H1 (cell line): ENCODE measurements at regions not wholly inside any gene's neighbourhood (a gene's known extent, or its start where the extent isn't known, plus 50 kb on each side); places are given as distances from the start of the nearest gene placed in this dataset.

Source experiments
- CTCF ChIA-PET: fragments of 300-600 bp; sonication (Branson Sonifier 250); formaldehyde crosslinking; loops from one replicate; lab custom pipeline; 2021; ENCODE audit not compliant: partially characterized antibody; lab: Charles Lee
- POLR2A ChIA-PET: fragments of 300-600 bp; sonication (Branson Sonifier 250); formaldehyde crosslinking; loops from one replicate; lab custom pipeline; 2021; ENCODE audit warnings: inconsistent platforms; ENCODE audit not compliant: partially characterized antibody; lab: Charles Lee
- DNase-seq, 2 experiments: peaks; one replicate each; pipeline versions ENCODE4 v3.0.0 to v3.0.0-alpha.2; 2010 to 2022; ENCODE audit warnings: low spot score in 2 of 2, low read depth in 1 of 2, mixed read lengths in 1 of 2
- FAIRE-seq: peaks from 2 replicates; lab custom pipeline; 2011; peaks lifted over from hg19 to GRCh38; lab: Jason Lieb, UNC
- H2AFZ ChIP-seq: 2 replicates; pipeline ENCODE4 v1.8.1; 2012; ENCODE audit warnings: low read length, inconsistent platforms
- H2AK5ac ChIP-seq: 2 replicates; pipeline ENCODE4 v1.6.1; 2013; ENCODE audit warnings: low read depth, low read length
- H2BK120ac ChIP-seq: replicated peaks from 2 replicates; pipeline ENCODE3; 2013; ENCODE audit warnings: low read depth, low read length, inconsistent platforms
- H2BK12ac ChIP-seq: 2 replicates; pipeline ENCODE4 v1.6.1; 2013; ENCODE audit warnings: low read depth, low read length
- H2BK15ac ChIP-seq: 2 replicates; pipeline ENCODE4 v1.6.1; 2013; ENCODE audit warnings: low read length
- H2BK20ac ChIP-seq: 2 replicates; pipeline ENCODE4 v1.6.1; 2013; ENCODE audit warnings: low read length
- H2BK5ac ChIP-seq: 2 replicates; pipeline ENCODE4 v1.6.1; 2013; ENCODE audit warnings: low read depth, low read length
- H3K14ac ChIP-seq: 2 replicates; pipeline ENCODE4 v1.6.1; 2013; ENCODE audit warnings: inconsistent platforms; ENCODE audit not compliant: insufficient read length
- H3K18ac ChIP-seq: 2 replicates; pipeline ENCODE4 v1.6.1; 2013; ENCODE audit warnings: low read length; ENCODE audit errors: extremely low read depth
- H3K23ac ChIP-seq: 2 replicates; pipeline ENCODE4 v1.6.1; 2013; ENCODE audit warnings: inconsistent platforms; ENCODE audit not compliant: insufficient read length
- H3K23me2 ChIP-seq: 2 replicates; pipeline ENCODE4 v1.6.1; 2013; ENCODE audit warnings: low read depth, low read length
- H3K27ac ChIP-seq: 2 replicates; pipeline ENCODE4 v1.6.1; 2011; ENCODE audit warnings: low read depth, low read length, inconsistent platforms
- H3K27me3 ChIP-seq, 4 experiments: replicated peaks in 1 of 4; 1 replicate in 1 of 4; 2 replicates in 3 of 4; pipeline versions ENCODE4 v1.6.1 to v1.8.1; 2011 to 2013; ENCODE audit warnings: low read length in 3 of 4, mild to moderate bottlenecking in 3 of 4, inconsistent platforms in 2 of 4, mixed read lengths in 2 of 4, moderate library complexity in 1 of 4; ENCODE audit not compliant: control insufficient read depth in 3 of 4, insufficient read depth in 3 of 4; ENCODE audit errors: extremely low read depth in 1 of 4
- H3K36me3 ChIP-seq, 4 experiments: 2 replicates each; pipeline versions ENCODE4 v1.6.1 to v1.8.1; 2011 to 2013; ENCODE audit warnings: mild to moderate bottlenecking in 4 of 4, low read length in 3 of 4, moderate library complexity in 2 of 4, control low read depth in 1 of 4, inconsistent platforms in 1 of 4; ENCODE audit not compliant: insufficient read depth in 4 of 4, control insufficient read depth in 2 of 4
- H3K4ac ChIP-seq: replicated peaks from 2 replicates; pipeline ENCODE3; 2013; ENCODE audit warnings: low read length, low read depth, mixed read lengths, inconsistent platforms; ENCODE audit not compliant: insufficient read length
- H3K4me1 ChIP-seq, 4 experiments: replicated peaks in 1 of 4; 1 replicate in 1 of 4; 2 replicates in 3 of 4; pipeline versions ENCODE4 v1.6.1 to v1.8.1; 2011 to 2013; ENCODE audit warnings: low read length in 3 of 4, inconsistent platforms in 2 of 4, mixed read lengths in 1 of 4; ENCODE audit not compliant: insufficient read depth in 4 of 4, control insufficient read depth in 3 of 4
- H3K4me2 ChIP-seq, 2 experiments: 2 replicates each; pipeline versions ENCODE4 v1.6.1 to v1.8.1; 2011 to 2013; ENCODE audit warnings: low read depth in 2 of 2, low read length in 2 of 2, control low read depth in 1 of 2, inconsistent platforms in 1 of 2, mild to moderate bottlenecking in 1 of 2; ENCODE audit not compliant: insufficient read depth in 1 of 2
- H3K4me3 ChIP-seq, 4 experiments: fragments of 200-600, 300-600 bp in 1 of 4; sonication (generic), shearing (Covaris generic), sonication (Bioruptor Twin) in 1 of 4; 2 replicates each; pipeline versions ENCODE4 v1.5.1 to v1.8.1; 2011 to 2016; ENCODE audit warnings: low read length in 4 of 4, low read depth in 3 of 4, control low read depth in 2 of 4, inconsistent platforms in 2 of 4, mild to moderate bottlenecking in 2 of 4, mixed read lengths in 1 of 4, moderate library complexity in 1 of 4; ENCODE audit not compliant: insufficient read depth in 2 of 4; ENCODE audit errors: extremely low read depth in 1 of 4
- H3K56ac ChIP-seq: replicated peaks from 2 replicates; pipeline ENCODE3; 2013; ENCODE audit warnings: low read depth, mild to moderate bottlenecking, mixed read lengths, low read length, inconsistent platforms; ENCODE audit not compliant: insufficient read length
- H3K79me1 ChIP-seq: 2 replicates; pipeline ENCODE4 v1.6.1; 2013; ENCODE audit warnings: low read depth, low read length, control low read depth
- H3K79me2 ChIP-seq, 2 experiments: 2 replicates each; pipeline versions ENCODE4 v1.6.1 to v1.8.1; 2012 to 2013; ENCODE audit warnings: low read length in 2 of 2, mild to moderate bottlenecking in 2 of 2, inconsistent platforms in 1 of 2; ENCODE audit not compliant: insufficient read depth in 2 of 2, control insufficient read depth in 1 of 2
- H3K9ac ChIP-seq, 4 experiments: replicated peaks in 1 of 4; 1 replicate in 1 of 4; 2 replicates in 3 of 4; pipeline versions ENCODE4 v1.6.1 to v1.8.1; 2011 to 2013; ENCODE audit warnings: low read depth in 3 of 4, low read length in 3 of 4, control low read depth in 2 of 4, mild to moderate bottlenecking in 2 of 4, moderate library complexity in 2 of 4, inconsistent platforms in 1 of 4; ENCODE audit errors: extremely low read depth in 1 of 4
- H3K9me3 ChIP-seq, 2 experiments: 2 replicates each; pipeline versions ENCODE4 v1.6.1 to v1.8.1; 2012 to 2013; ENCODE audit warnings: mild to moderate bottlenecking in 2 of 2, moderate library complexity in 2 of 2, control low read depth in 1 of 2, inconsistent platforms in 1 of 2, low read depth in 1 of 2, low read length in 1 of 2, mixed read lengths in 1 of 2; ENCODE audit not compliant: insufficient read depth in 2 of 2
- H4K20me1 ChIP-seq, 2 experiments: replicated peaks in 1 of 2; 2 replicates each; pipeline versions ENCODE3 to v1.8.1; 2011 to 2013; ENCODE audit warnings: inconsistent platforms in 2 of 2, low read length in 2 of 2, mild to moderate bottlenecking in 1 of 2; ENCODE audit not compliant: insufficient read depth in 2 of 2, control insufficient read depth in 1 of 2
- H4K5ac ChIP-seq: 2 replicates; pipeline ENCODE4 v1.6.1; 2013; ENCODE audit warnings: low read length, low read depth, mixed read lengths, inconsistent platforms; ENCODE audit not compliant: insufficient read length
- H4K8ac ChIP-seq: 2 replicates; pipeline ENCODE4 v1.8.0; 2013; ENCODE audit warnings: mild to moderate bottlenecking, moderate library complexity, low read length, inconsistent platforms; ENCODE audit not compliant: insufficient read depth; ENCODE audit errors: extremely low read depth
- H4K91ac ChIP-seq: replicated peaks from 2 replicates; pipeline ENCODE3; 2013; ENCODE audit warnings: low read length, mixed read lengths, inconsistent platforms; ENCODE audit not compliant: insufficient read length
- BRCA1 ChIP-seq: IDR thresholded peaks from 2 replicates; pipeline ENCODE4 v1.6.1; 2012; ENCODE audit warnings: low read depth, low read length, improper control_type of control experiment
- WGBS, 2 experiments: shearing (Covaris generic) in 1 of 2; methylation state at CpG; one replicate each; pipeline versions ENCODE4 v1.1.6 to v1.1.7; 2013 to 2015; ENCODE audit warnings: low lambda C conversion rate in 2 of 2, mixed read lengths in 2 of 2, inconsistent platforms in 1 of 2, low coverage in 1 of 2, missing lambda C conversion rate in 1 of 2; ENCODE audit not compliant: insufficient replicate concordance in 2 of 2, insufficient coverage in 1 of 2, insufficient read length in 1 of 2; ENCODE audit errors: extremely low coverage in 1 of 2, missing lambda C conversion rate in 1 of 2; 5-methylcytosine and 5-hydroxymethylcytosine counted together

DNA sequence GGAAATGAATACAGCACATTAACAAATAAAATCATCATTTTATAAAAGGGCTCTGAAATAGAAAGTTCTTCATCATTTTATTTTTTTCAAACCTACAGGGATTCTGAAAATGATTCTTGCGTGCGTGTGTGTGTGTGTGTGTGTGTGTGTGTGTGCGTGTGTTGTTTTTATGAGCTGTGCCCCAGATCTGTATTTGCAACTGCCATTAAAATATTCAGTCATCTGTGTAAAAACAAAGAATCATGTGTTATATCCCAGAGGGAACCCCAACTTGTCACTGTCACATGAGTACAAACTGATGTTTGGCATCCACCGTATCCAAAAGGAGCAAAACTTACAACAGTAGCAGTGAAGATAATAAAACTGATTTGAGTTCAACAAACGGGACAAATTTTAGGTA lies 635.4 kb upstream of the PFKP start:
- POLR2A ChIA-PET = no interaction called here
- TF ChIP-seq BRCA1 = no peak

More for the DNA sequence above, 635.4 kb upstream of the PFKP start:
- Histone ChIP-seq H2BK15ac (no peak overlapping the region), H2BK12ac (no peak overlapping the region), H2BK120ac (no peak overlapping the region), H3K27ac (no peak overlapping the region), H3K56ac (no peak overlapping the region), H2BK20ac (no peak overlapping the region), H3K36me3 (peaks cover 0 to 3% (median 0%) of the 10 kb centered on the region in 4 experiments; a peak in 1 of 8 replicates), H3K4ac (no peak overlapping the region), H3K23me2 (no peaks in the 10 kb centered on the region), H3K4me3 (no peak overlapping the region), H3K18ac (no peak overlapping the region), H4K8ac (no peak overlapping the region), H3K4me2 (no peak overlapping the region), H2BK5ac (no peak overlapping the region), H2AK5ac (no peak overlapping the region), H4K91ac (no peak overlapping the region), H4K20me1 (no peaks in the 10 kb centered on the region), H2AFZ (no peak overlapping the region), H3K23ac (no peak overlapping the region), H3K14ac (no peak overlapping the region), H4K5ac (no peak overlapping the region), H3K79me2 (no peaks in the 10 kb centered on the region), H3K9ac (no peak overlapping the region), H3K9me3 (peaks cover 10 to 11% of the 10 kb centered on the region in 2 experiments; a peak in 3 of 4 replicates), H3K4me1 (no peaks in the 10 kb centered on the region), H3K79me1 (no peaks in the 10 kb centered on the region), H3K27me3 (no peaks in the 10 kb centered on the region)
- FAIRE-seq (no peak), DNase-seq (no peak)
- CTCF ChIA-PET = no interaction called here
- WGBS, 2 experiments = 79% methylated on average over 5 of the region's 5 CpGs; no CpG with 5 or more reads in 1 of the 2 experiments
